Gastroesophageal sphincter (tissue), 4 donors: ENCODE measurements at regions not wholly inside any gene's neighbourhood (a gene's known extent, or its start where the extent isn't known, plus 50 kb on each side); places are given as distances from the start of the nearest gene placed in this dataset.

Experiments used
- ATAC-seq: fragments of 150-250 bp; one replicate; pipeline ENCODE4 v1.9.1; 2016; ENCODE audit warnings: mild to moderate bottlenecking, moderate library complexity
- H3K27ac ChIP-seq, 4 donors: fragments of 200-600 bp; sonication (generic) in 3 of 4; 1 replicate in 3 of 4; 2 replicates in 1 of 4; pipeline ENCODE4 v1.5.1; 2016 to 2019
- H3K27me3 ChIP-seq: fragments of 200-600 bp; sonication (generic); one replicate; pipeline ENCODE4 v1.5.1; 2019
- H3K36me3 ChIP-seq, 2 donors: fragments of 200-600 bp; sonication (generic); one replicate each; pipeline ENCODE4 v1.5.1; 2019; ENCODE audit warnings: control low read depth in 1 of 2
- H3K4me1 ChIP-seq, 3 donors: fragments of 200-600 bp; sonication (generic); 1 replicate in 2 of 3; 2 replicates in 1 of 3; pipeline ENCODE4 v1.5.1; 2016 to 2019; ENCODE audit warnings: control low read depth in 2 of 3
- H3K4me3 ChIP-seq, 2 donors: fragments of 200-600 bp; sonication (generic); one replicate each; pipeline ENCODE4 v1.5.1; 2019; ENCODE audit warnings: mild to moderate bottlenecking in 1 of 2, moderate library complexity in 1 of 2
- H3K9me3 ChIP-seq, 3 donors: fragments of 200-600 bp; sonication (generic); one replicate each; pipeline ENCODE4 v1.5.1; 2017 to 2019; ENCODE audit warnings: control low read depth in 2 of 3
- EP300 ChIP-seq: sonication (generic); formaldehyde crosslinking; IDR thresholded peaks from one replicate; pipeline ENCODE4 v1.6.1; 2017; ENCODE audit warnings: antibody characterized with exemption, mild to moderate bottlenecking
- POLR2A ChIP-seq, 2 donors: fragments of 450-650 bp; IDR thresholded peaks; one replicate each; pipeline ENCODE4 v1.6.1; 2017; ENCODE audit warnings: antibody characterized with exemption in 2 of 2, mild to moderate bottlenecking in 2 of 2, moderate library complexity in 1 of 2
- POLR2AphosphoS5 ChIP-seq: sonication (generic); formaldehyde crosslinking; IDR thresholded peaks from one replicate; pipeline ENCODE4 v1.6.1; 2017; ENCODE audit warnings: antibody characterized with exemption
- WGBS, 2 donors: methylation state at CpG; one replicate each; pipeline ENCODE4 v1.1.5; 2018; ENCODE audit warnings: low coverage in 1 of 2; 5-methylcytosine and 5-hydroxymethylcytosine counted together
- TF ChIP-seq, protein P1 (sequence below), 4 experiments: fragments of 200-600 bp in 2 of 4; fragments of 450-650 bp in 2 of 4; sonication (generic) in 1 of 4; IDR thresholded peaks; one replicate each; pipeline ENCODE4 v1.5.1; 2017 to 2019; ENCODE audit warnings: antibody characterized with exemption in 4 of 4, mild to moderate bottlenecking in 2 of 4, moderate library complexity in 2 of 4

GRCh38 chr5:39521940-39522590, 97.3 kb upstream of the DAB2 start:
- no peak for ATAC-seq
- no peaks in the 10 kb centered on the region for H3K27me3 ChIP-seq
- no peaks in the 10 kb centered on the region for H3K36me3 ChIP-seq
- TF ChIP-seq POLR2A (IDR thresholded peaks at IDR 0.05) (no peak), POLR2AphosphoS5 (no peak), EP300 (no peak)
- TF ChIP-seq, protein P1, sequence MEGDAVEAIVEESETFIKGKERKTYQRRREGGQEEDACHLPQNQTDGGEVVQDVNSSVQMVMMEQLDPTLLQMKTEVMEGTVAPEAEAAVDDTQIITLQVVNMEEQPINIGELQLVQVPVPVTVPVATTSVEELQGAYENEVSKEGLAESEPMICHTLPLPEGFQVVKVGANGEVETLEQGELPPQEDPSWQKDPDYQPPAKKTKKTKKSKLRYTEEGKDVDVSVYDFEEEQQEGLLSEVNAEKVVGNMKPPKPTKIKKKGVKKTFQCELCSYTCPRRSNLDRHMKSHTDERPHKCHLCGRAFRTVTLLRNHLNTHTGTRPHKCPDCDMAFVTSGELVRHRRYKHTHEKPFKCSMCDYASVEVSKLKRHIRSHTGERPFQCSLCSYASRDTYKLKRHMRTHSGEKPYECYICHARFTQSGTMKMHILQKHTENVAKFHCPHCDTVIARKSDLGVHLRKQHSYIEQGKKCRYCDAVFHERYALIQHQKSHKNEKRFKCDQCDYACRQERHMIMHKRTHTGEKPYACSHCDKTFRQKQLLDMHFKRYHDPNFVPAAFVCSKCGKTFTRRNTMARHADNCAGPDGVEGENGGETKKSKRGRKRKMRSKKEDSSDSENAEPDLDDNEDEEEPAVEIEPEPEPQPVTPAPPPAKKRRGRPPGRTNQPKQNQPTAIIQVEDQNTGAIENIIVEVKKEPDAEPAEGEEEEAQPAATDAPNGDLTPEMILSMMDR (IDR thresholded peaks at IDR 0.05): no peak
- no peak overlapping the region for H3K27ac ChIP-seq
- no peak overlapping the region for H3K4me3 ChIP-seq
- peaks cover 12 to 33% (median 16%) of the 10 kb centered on the region in 3 donors for H3K4me1 ChIP-seq
- WGBS, 2 donors: 63 to 70% methylated on average over 3 to 4 of the region's 4 CpGs
- H3K9me3 ChIP-seq: no peaks in the 10 kb centered on the region

GRCh38 chr5:39521098-39521860, 96.5 kb upstream of the DAB2 start:
- 90 to 100% methylated on average over 2 of the region's 2 CpGs for WGBS, 2 donors
- ATAC-seq: no peak
- H3K4me3 ChIP-seq: no peak overlapping the region
- H3K4me1 ChIP-seq: peaks cover 12 to 33% (median 16%) of the 10 kb centered on the region in 3 donors
- no peaks in the 10 kb centered on the region for H3K27me3 ChIP-seq
- H3K27ac ChIP-seq: peak overlapping the region in 2 of 4 donors; percentile 64 to 66
- TF ChIP-seq, protein P1 (IDR thresholded peaks at IDR 0.05): no peak
- no peak for TF ChIP-seq POLR2AphosphoS5
- no peak for TF ChIP-seq POLR2A (IDR thresholded peaks at IDR 0.05)
- TF ChIP-seq EP300: no peak
- H3K36me3 ChIP-seq: no peaks in the 10 kb centered on the region
- no peaks in the 10 kb centered on the region for H3K9me3 ChIP-seq

- WGBS, 2 donors: 9 to 42% methylated on average over 3 of the region's 3 CpGs
- Histone ChIP-seq H3K36me3 (no peaks in the 10 kb centered on the region), H3K27me3 (no peaks in the 10 kb centered on the region), H3K4me3 (no peak overlapping the region), H3K4me1 (peaks cover 12 to 33% (median 16%) of the 10 kb centered on the region in 3 donors), H3K27ac (peak overlapping the region; percentile 53 to 68 (median 65)), H3K9me3 (no peaks in the 10 kb centered on the region)
- peak; percentile 68 for ATAC-seq
- TF ChIP-seq POLR2AphosphoS5 (peak; percentile 59), POLR2A (IDR thresholded peaks at IDR 0.05) (no peak)
Measured at GRCh38 chr5:39520232-39520572, 95.4 kb upstream of the DAB2 start.

GRCh38 chr5:39519566-39520231, 94.9 kb upstream of the DAB2 start:
- peak overlapping the region; percentile 53 to 68 (median 65) for H3K27ac ChIP-seq
- H3K36me3 ChIP-seq: no peaks in the 10 kb centered on the region
- TF ChIP-seq EP300 (no peak), POLR2AphosphoS5 (peak; percentile 76)
- H3K4me1 ChIP-seq: peaks cover 12 to 33% (median 16%) of the 10 kb centered on the region in 3 donors
- no peak overlapping the region for H3K4me3 ChIP-seq
- H3K9me3 ChIP-seq: no peaks in the 10 kb centered on the region
- peak; percentile 84 for ATAC-seq
- WGBS, 2 donors: 7 to 39% methylated on average over 3 of the region's 3 CpGs
- H3K27me3 ChIP-seq: no peaks in the 10 kb centered on the region

- peaks cover 12 to 33% (median 16%) of the 10 kb centered on the region in 3 donors for H3K4me1 ChIP-seq
- no peaks in the 10 kb centered on the region for H3K27me3 ChIP-seq
- H3K9me3 ChIP-seq: no peaks in the 10 kb centered on the region
- peak overlapping the region; percentile 39 to 66 (median 52) for H3K27ac ChIP-seq
- no peak overlapping the region for H3K4me3 ChIP-seq
- ATAC-seq: no peak
- no peak for TF ChIP-seq POLR2A (IDR thresholded peaks at IDR 0.05)
- no peak for TF ChIP-seq EP300
- TF ChIP-seq POLR2AphosphoS5: no peak
- TF ChIP-seq, protein P1 (IDR thresholded peaks at IDR 0.05): no peak
- H3K36me3 ChIP-seq: no peaks in the 10 kb centered on the region
Measured at GRCh38 chr5:39519079-39519478, 94.3 kb upstream of the DAB2 start.
